HCEC 1CT (cell line): ENCODE measurements at regions not wholly inside any gene's neighbourhood (a gene's known extent, or its start where the extent isn't known, plus 50 kb on each side); places are given as distances from the start of the nearest gene placed in this dataset.
"Not testable (repeated sequence)": the region's sequence is repeated elsewhere in the genome, so short reads cannot be mapped to it uniquely, and the experiment has no call there.

Experiments used
- DNase-seq: peaks from one replicate; pipeline ENCODE4 v3.0.0-alpha.2; 2017

GRCh38 chr11:97033178-97033577, 643.4 kb downstream of the JRKL start:
- DNase-seq: no peak

DNA sequence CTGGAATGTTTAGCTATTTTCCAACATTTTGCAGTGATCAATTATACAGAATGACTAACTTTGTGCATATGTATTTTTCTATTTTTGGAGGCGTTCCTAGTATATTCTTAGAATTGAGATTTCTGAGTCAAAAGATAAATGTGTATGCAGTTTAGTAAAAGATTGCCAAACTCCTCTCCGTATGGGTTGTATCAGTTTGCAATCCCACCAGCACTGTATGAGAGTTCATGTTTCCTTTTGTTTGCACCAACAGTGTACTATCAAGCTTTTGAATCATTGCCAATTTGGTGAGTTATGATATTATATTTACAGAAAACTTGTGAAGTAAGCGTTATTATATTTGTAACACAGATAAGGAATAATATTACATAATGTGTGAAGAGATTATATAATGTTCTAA, 658.7 kb downstream of the JRKL start:
- no peak for DNase-seq

DNA sequence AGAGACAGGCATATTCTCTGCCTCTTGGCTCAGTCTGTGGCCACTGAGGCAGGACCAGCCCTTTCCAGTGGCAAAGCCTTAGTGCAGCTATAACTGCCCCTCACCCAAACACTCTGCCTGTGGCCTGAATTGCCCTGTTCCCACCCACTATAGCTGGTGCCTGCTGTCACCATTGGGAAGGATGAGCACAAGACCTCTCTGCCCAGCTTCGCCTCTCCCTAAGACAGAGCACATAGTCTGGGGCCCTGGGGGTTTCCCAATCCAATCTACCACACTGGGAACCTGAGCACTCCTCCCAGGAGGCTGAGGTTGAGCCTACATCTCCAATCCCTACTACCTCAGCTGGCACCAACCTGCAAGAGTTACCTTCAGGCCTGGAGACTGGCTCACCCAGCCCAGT, 670.4 kb downstream of the JRKL start:
- no peak for DNase-seq

GRCh38 chr11:97069160-97069559, 679.3 kb downstream of the JRKL start:
- no peak for DNase-seq

GRCh38 chr11:97072420-97072819, 682.6 kb downstream of the JRKL start:
- DNase-seq: no peak

GRCh38 chr11:97076666-97077065, 686.9 kb downstream of the JRKL start:
- not testable (repeated sequence) for DNase-seq

- DNase-seq: no peak
Observed at GRCh38 chr11:97078443-97078842, 688.6 kb downstream of the JRKL start.

- no peak for DNase-seq
Observed at GRCh38 chr11:97079244-97079643, 689.4 kb downstream of the JRKL start.

DNA sequence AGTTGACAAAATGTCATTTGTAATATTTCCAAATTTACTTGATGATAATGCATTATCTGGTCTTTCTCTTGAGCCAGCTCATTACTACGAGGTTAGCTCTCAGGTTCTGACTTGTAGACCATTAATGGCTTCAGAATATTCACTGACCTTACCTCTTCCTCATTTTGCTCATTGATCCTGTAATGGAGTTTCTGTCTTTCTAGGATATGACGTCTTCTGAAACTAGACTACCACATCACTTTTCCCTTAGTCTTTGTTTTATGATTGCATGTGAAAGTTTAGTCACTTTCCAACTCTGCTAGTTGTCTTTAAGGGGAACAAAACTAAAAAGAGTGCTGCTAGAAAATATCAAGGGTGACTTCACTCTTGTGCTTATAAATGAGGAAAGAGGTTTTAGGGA, 697.6 kb downstream of the JRKL start:
- no peak for DNase-seq

- DNase-seq: no peak
Observed at GRCh38 chr11:97092823-97093222, 703.0 kb downstream of the JRKL start.

- not testable (repeated sequence) for DNase-seq
Observed at GRCh38 chr11:97102180-97102579, 712.4 kb downstream of the JRKL start.

DNA sequence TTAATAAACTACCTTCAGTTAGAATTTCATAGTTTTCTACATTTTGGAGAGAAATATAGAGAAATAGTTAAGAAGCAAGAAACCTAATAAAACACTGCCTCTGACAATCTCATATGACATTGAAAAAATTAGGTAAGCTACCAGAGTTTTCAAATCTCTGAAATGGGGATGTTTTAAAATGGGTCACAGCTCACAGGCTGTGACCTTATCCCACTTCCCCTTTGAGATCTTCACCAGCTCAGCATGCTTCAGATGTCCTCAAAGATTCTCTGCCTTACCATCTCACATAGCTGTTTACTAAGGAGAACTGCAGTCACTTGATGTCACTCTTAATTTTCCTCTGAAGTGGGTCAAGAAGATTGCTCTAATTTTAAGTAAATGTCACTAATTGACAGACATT, 717.8 kb downstream of the JRKL start:
- no peak for DNase-seq

GRCh38 chr11:97109078-97109477, 719.3 kb downstream of the JRKL start:
- DNase-seq: no peak

DNA sequence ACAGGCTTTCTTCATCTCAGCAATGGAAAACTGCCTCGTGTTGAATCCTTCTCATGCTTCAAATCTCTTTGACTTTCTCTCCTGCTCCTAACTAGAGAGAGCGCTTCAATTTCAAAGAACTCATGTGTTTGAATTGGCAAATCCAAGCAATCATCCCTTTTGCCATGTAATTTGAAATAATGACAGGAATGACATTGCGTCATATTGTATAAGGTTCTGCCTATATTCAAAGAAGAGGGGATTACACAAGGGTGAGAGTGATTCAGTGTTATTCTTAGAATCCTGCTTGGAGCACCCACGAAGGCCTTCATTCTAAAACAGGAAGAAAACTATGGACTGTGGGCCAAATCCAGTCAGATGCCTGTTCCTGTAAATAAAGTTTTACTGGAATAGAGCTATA, 720.6 kb downstream of the JRKL start:
- DNase-seq: no peak

DNA sequence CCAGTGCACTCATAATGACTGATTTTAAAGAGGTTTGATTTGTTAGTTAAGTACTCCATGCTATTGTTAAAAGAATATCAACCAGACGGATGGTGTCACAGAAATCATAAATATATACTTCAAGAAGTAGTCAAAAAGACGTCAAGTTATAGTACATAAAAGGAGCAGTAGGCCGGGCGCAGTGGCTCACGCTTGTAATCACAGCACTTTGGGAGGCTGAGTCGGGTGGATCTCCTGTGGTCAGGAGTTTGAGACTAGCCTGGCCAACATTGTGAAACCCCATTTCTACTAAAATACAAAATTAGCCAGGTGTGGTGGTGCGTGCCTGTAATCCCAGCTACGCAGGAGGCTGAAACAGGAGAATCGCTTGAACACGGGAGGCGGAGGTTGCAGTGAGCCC, 721.7 kb downstream of the JRKL start:
- no peak for DNase-seq

DNA sequence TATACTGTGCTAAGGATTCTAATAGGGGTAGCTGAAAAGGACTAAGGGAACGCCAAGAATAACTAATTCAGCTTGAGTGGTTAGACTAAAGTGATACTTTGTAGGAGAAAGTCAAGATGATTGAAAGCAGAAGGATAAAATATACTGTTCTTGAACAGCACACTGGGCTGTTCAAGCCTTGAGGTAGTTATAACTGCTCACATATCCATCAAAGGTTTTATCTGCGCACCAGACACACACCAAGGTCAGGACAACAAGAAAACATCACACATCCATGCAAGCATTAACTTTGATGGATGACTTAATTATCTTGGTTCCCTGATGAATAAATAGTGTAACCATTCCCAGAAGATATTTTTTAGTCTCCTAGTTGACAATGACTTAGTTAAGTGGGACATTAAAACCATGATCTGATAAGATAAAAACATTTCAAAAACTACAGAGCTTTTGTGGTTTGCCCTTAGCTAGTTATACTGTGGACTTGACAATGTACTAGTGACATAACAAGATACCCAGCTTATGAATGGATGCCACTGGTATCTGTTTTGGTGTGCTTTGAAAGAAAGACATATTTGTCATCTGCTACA, 728.9 kb downstream of the JRKL start:
- DNase-seq: no peak

DNA sequence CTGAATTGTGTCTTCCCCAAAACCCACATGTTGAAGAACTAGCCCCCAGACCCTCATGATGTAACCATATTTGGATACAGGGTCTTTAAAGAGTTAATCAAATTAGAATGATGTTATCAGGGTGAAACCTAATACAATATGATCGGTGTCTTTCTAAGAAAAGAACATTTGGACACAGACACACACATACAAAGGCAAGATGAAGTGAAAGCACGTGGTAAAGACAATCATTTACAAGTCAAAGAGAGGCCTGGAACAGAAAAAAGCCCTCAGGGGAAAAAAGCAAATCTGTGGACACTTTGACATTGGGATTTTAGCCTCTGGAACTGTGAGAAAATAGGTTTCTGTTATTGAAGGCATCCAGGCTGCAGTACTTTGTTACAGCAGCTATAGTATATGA, 733.4 kb downstream of the JRKL start:
- no peak for DNase-seq

- no peak for DNase-seq
Observed at GRCh38 chr11:97136067-97136466, 746.3 kb downstream of the JRKL start.

GRCh38 chr11:97140885-97141494, 751.2 kb downstream of the JRKL start:
- no peak for DNase-seq

- DNase-seq: no peak
Observed at GRCh38 chr11:97143463-97143862, 753.6 kb downstream of the JRKL start.

DNA sequence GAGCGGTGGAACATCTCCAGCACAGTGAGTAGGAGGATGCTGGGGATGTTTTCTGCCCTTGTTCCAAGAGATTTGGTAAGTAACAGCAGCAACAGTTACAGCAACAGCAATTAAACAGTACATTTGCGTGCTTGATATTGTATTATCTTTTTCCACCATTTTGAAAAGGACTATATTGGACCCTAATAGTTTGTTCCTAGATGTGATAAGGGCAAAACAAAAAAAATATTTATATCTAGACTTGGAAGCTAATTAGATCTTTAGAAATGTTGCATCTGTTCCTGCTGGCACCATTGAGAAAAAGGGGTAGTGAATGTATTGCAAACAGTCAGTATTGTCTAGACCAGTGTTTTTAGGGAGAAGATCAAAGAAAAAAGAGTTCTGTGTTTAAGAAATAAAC, 759.9 kb downstream of the JRKL start:
- no peak for DNase-seq

DNA sequence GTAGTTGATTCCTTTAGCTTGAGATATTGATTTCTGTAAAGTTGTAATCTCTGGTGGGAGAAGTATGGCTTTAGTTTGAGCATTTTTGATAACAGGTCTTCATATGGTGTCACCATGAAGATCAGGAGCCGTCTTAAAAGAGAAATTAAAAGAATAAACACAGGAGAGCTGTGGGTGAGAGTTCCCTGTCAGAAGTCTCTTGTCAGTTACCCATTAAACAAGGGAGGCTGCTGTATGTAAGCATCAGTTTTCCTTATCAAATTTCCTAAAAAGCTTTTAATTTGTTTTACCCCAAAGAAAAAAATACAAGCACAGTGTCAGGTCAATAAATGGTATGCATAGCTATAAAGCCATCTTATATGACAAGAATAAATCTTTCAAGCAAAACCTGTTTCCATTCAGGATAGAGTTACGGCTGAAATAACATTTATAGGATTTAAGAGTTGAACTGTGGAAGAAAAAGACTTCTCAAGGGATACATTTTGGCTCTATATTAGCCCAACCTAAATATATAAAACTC, 767.5 kb downstream of the JRKL start:
- DNase-seq: no peak

DNA sequence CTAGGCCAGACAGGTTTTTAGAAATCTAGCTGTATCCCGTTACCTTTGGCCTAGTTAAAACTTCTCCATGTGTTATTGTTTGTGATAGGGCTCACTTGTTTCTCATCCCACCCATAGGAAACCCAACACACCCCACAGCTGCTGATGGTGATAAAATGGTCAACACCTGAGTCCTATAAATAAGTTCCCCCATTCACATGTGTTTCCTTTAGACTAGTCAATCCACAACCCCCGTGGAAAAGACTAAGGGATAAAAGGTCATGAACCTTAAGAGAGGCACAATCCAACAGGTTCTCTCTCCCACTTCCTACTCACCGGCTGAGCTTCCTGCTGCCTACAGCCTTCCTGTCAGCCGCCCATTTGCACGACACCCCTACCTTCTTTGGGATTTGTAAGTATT, 768.4 kb downstream of the JRKL start:
- no peak for DNase-seq

DNA sequence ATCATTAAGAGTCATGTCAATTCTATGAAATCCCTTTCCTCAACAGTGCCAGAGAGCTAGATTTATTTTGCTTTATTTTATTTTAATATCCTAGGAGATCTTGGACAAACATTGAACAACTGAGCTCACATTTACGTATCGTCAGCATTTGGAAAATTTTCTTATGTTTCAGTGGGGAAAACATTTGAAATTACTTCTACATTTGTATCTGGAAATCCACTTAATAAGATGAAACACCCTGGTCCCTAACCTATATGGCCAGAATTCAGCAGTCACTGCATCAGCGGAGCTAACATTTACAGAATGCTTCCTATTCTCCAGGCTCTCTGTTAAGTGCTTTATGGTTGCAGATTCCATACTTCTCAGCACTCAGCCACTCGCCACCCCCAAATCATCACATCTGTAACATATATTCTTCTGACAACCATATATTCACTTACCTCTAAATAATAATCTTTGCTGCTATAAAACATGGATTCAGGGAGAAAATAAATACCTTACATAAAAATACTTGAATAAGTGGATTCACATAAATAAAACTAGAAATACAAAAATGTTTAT, 773.9 kb downstream of the JRKL start:
- DNase-seq: no peak
